ENCODE measurements at regions not wholly inside any gene's neighbourhood (a gene's known extent, or its start where the extent isn't known, plus 50 kb on each side); places are given as distances from the start of the nearest gene placed in this dataset.
"Not testable (repeated sequence)": the region's sequence is repeated elsewhere in the genome, so short reads cannot be mapped to it uniquely, and the experiment has no call there.

- H3K4me1 ChIP-seq; ATAC-seq; intact Hi-C loops (cut with DNase I; ENCODE audit: low total_unique reads): not testable (repeated sequence)
These were observed 126.4 kb downstream of the RBM46 start for GRCh38 chr4:154907345-154908045.

GRCh38 chr4:154908168-154908567 lies 127.1 kb downstream of the RBM46 start:
- Histone ChIP-seq H3K27ac (no peak overlapping the region), H3K36me3 (no peaks in the 10 kb centered on the region), H3K27me3 (no peaks in the 10 kb centered on the region), H3K9me3 (no peaks in the 10 kb centered on the region), H3K4me1 (no peaks in the 10 kb centered on the region), H3K4me3 (no peak overlapping the region)
- DNase-seq: no peak
- intact Hi-C loops (cut with DNase I; ENCODE audit: low total_unique reads) (no loop called here), in situ Hi-C loops (cut with MboI; ENCODE audit: low sequenced_read_pairs in 4 of 4) (no loop called here)
- TF ChIP-seq CTCF (IDR thresholded peaks at IDR 0.05 in 4 of 5, conservative IDR thresholded peaks at IDR 0.05 in 1 of 5) (no peak), POLR2A (IDR thresholded peaks at IDR 0.05) (no peak)
- no peak for ATAC-seq

More at GRCh38 chr4:154907345-154908045, 126.4 kb downstream of the RBM46 start:
- H3K36me3 ChIP-seq; DNase-seq; H3K27ac ChIP-seq; in situ Hi-C loops (cut with MboI; ENCODE audit: low sequenced_read_pairs in 4 of 4); H3K27me3 ChIP-seq; H3K4me3 ChIP-seq; H3K9me3 ChIP-seq: not testable (repeated sequence)

GRCh38 chr4:154911097-154911496 lies 130.0 kb downstream of the RBM46 start:
- TF ChIP-seq CTCF (IDR thresholded peaks at IDR 0.05 in 4 of 5, conservative IDR thresholded peaks at IDR 0.05 in 1 of 5) (no peak), POLR2A (IDR thresholded peaks at IDR 0.05) (no peak)
- H3K4me1 ChIP-seq: no peaks in the 10 kb centered on the region
- no peaks in the 10 kb centered on the region for H3K9me3 ChIP-seq
- H3K27ac ChIP-seq: no peak overlapping the region
- H3K4me3 ChIP-seq: no peak overlapping the region
- no peaks in the 10 kb centered on the region for H3K36me3 ChIP-seq
- in situ Hi-C loops (cut with MboI; ENCODE audit: low sequenced_read_pairs in 4 of 4): no loop called here
- no peaks in the 10 kb centered on the region for H3K27me3 ChIP-seq
- no peak for ATAC-seq
- DNase-seq: no peak
- intact Hi-C loops (cut with DNase I; ENCODE audit: low total_unique reads): no loop called here

GRCh38 chr4:154911608-154912098 lies 130.6 kb downstream of the RBM46 start:
- Histone ChIP-seq H3K27me3 (no peaks in the 10 kb centered on the region), H3K4me1 (no peaks in the 10 kb centered on the region)
- in situ Hi-C loops (cut with MboI; ENCODE audit: low sequenced_read_pairs in 4 of 4): no loop called here

GRCh38 chr4:154916068-154916467 lies 135.0 kb downstream of the RBM46 start:
- in situ Hi-C loops (cut with MboI; ENCODE audit: low sequenced_read_pairs in 4 of 4): no loop called here
- Histone ChIP-seq H3K36me3 (no peaks in the 10 kb centered on the region), H3K27ac (no peak overlapping the region), H3K4me3 (no peak overlapping the region), H3K27me3 (no peaks in the 10 kb centered on the region), H3K4me1 (no peaks in the 10 kb centered on the region), H3K9me3 (no peaks in the 10 kb centered on the region)
- DNase-seq (no peak), ATAC-seq (no peak)
- intact Hi-C loops (cut with DNase I; ENCODE audit: low total_unique reads): no loop called here
- TF ChIP-seq CTCF (IDR thresholded peaks at IDR 0.05 in 4 of 5, conservative IDR thresholded peaks at IDR 0.05 in 1 of 5) (no peak), POLR2A (IDR thresholded peaks at IDR 0.05) (no peak)

More at GRCh38 chr4:154911608-154912098, 130.6 kb downstream of the RBM46 start:
- Histone ChIP-seq H3K27ac (no peak overlapping the region), H3K36me3 (no peaks in the 10 kb centered on the region), H3K4me3 (no peak overlapping the region), H3K9me3 (no peaks in the 10 kb centered on the region)
- intact Hi-C loops (cut with DNase I; ENCODE audit: low total_unique reads): no loop called here
- TF ChIP-seq CTCF (IDR thresholded peaks at IDR 0.05 in 4 of 5, conservative IDR thresholded peaks at IDR 0.05 in 1 of 5) (no peak), POLR2A (IDR thresholded peaks at IDR 0.05) (no peak)
- DNase-seq: no peak
- no peak for ATAC-seq

Data from gastrocnemius medialis (tissue), 4 donors.